GM13976 (cell line): ENCODE measurements at regions not wholly inside any gene's neighbourhood (a gene's known extent, or its start where the extent isn't known, plus 50 kb on each side); places are given as distances from the start of the nearest gene placed in this dataset.

Experiments used
- DNase-seq: peaks from one replicate; pipeline ENCODE4 v3.0.0; 2012; ENCODE audit warnings: low spot score
- CTCF ChIP-seq: IDR thresholded peaks from 2 replicates; pipeline ENCODE4 v1.5.1; 2012; ENCODE audit warnings: borderline replicate concordance, mild to moderate bottlenecking; ENCODE audit not compliant: insufficient read depth; ENCODE audit errors: extremely low read depth, missing control alignments, control extremely low read depth
- in situ Hi-C: fragments of 300-500 bp; cut with MboI; formaldehyde crosslinking; loops from one replicate; pipeline ENCODE4 v1.12.0; 2022; ENCODE audit warnings: low sequenced_read_pairs, mixed read lengths, inconsistent platforms; ENCODE audit not compliant: unreplicated experiment

- in situ Hi-C loops, result no loop called here
- no peak for DNase-seq
These were observed 92.4 kb downstream of the KPNA2 start for GRCh38 chr17:68127914-68128313.

DNA sequence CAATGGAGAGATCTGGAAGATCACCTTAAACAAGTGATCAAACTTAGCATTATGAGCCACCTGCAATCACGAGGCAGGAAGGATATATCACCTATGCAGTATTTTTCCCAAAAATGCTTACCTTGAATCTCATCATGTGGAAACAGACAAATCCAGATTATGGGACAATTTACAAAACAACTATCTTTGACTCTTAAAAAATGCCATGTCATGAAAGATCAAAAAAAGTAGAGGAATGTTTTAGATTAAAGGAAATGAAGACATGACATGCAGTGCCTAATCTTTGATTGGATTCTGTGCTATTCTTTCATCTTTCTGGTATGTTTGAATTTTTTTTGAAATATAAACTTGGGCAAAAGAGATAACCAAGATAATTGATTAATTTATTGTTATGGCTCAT lies 95.9 kb downstream of the KPNA2 start:
- no peak for TF ChIP-seq CTCF
- no peak for DNase-seq
- in situ Hi-C loops, result no loop called here

More at GRCh38 chr17:68127914-68128313, 92.4 kb downstream of the KPNA2 start:
- no peak for TF ChIP-seq CTCF

DNA sequence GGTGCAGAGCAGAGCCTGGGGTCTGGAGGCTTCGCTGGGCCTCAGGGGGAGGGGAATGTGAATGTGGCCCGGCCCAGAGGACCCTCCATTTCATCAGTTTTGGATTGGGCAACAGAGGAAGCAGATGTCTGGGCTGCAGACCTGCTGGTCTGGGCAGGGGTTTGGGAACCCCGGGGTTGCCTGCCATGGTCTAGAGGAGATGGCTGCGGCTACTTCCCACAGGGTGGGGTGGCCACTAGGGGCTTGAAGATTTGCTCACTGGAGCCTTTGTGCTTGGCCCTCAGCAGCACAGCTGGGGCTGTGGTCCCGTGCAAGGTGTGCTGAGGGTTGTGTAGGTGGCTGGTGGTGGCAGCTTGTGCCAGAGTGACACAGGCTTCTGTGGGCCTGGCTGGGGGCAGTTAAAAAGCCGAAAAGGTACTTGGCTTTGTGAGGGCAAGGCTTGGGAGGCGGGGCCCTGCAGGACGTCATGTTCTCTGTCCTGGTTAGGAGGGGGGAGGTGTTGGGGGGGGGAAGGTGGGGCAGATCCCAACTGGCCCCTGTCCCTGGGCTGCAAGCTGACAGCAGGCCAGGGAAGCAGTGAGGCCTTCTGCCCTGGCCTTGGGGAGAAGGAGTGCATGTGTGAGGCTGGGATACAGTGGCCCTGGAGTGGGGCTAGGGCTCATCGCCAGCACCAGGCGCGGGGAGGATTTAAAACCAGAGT lies 98.0 kb downstream of the KPNA2 start:
- in situ Hi-C loops, result no loop called here
- no peak for TF ChIP-seq CTCF
- no peak for DNase-seq

DNA sequence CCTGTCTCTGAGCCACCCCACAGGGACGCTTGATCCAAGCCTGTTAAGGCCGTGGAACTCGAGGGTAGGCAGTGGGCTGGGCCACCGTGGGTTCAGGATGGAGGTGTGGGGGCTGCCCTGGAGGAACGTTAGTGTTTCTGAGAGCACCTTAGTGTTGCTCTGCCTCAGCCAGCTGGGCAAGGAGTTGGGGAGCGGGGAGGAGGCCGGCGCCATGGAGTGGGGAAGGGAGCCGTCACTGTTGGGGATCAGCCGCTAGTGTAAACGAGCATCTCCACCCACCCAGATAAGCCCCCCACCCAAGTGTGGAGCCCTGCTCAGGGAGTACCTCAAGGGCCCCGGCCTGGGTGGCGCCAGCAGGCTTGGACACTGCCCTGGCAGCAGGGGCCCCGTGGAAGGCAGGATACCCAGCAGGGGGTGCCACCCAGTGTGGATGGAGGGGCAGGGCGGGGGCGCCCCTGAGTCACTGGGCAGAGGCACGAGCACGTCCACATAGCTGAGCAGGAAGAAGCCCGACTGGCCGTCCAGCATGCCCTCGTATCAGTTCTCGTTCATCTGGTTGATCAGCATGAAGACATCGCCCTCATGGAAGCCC lies 98.6 kb downstream of the KPNA2 start:
- DNase-seq, result peak; percentile 15
- in situ Hi-C loops, result no loop called here
- TF ChIP-seq CTCF, result no peak

DNA sequence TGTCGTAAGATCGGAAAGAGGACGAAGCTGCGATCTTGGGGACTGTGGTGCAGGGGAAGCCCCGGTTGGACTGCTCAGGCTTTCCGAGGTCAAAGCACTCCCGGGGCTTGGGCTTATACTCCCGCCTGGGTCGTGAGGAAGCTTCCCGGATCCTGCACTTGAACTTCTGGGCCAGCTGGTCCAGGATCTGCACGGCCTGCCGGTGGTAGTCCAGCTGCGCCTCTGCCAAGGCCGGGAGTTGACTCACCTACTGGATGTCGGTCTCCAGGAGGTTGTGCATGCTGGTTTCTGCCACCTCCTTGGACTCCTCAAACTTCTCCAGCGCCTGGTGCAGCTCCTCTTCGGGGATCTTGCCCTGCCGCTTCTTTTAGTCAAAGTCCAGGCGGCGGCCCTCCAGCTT lies 99.2 kb downstream of the KPNA2 start:
- DNase-seq, result no peak
- no peak for TF ChIP-seq CTCF
- in situ Hi-C loops, result no loop called here

GRCh38 chr17:68135141-68135887 lies 99.8 kb downstream of the KPNA2 start:
- DNase-seq, result no peak
- in situ Hi-C loops, result no loop called here
- no peak for TF ChIP-seq CTCF
